Stomach (tissue), 4 donors: ENCODE measurements at regions not wholly inside any gene's neighbourhood (a gene's known extent, or its start where the extent isn't known, plus 50 kb on each side); places are given as distances from the start of the nearest gene placed in this dataset.

ENCODE experiments used
- CTCF ChIP-seq, 7 experiments: fragments of 450-650 bp in 4 of 7; fragments of 200-600 bp in 3 of 7; sonication (generic) in 3 of 7; IDR thresholded peaks; one replicate each; pipeline ENCODE4 v1.5.1; 2016 to 2019; ENCODE audit warnings: antibody characterized with exemption in 7 of 7, control low read depth in 2 of 7, mild to moderate bottlenecking in 1 of 7
- EP300 ChIP-seq: sonication (generic); formaldehyde crosslinking; IDR thresholded peaks from one replicate; pipeline ENCODE4 v1.6.1; 2017; ENCODE audit warnings: antibody characterized with exemption
- POLR2A ChIP-seq, 4 donors: fragments of 450-650 bp; IDR thresholded peaks; one replicate each; pipeline ENCODE4 v1.6.1; 2016; ENCODE audit warnings: antibody characterized with exemption in 4 of 4, control low read depth in 2 of 4, mild to moderate bottlenecking in 1 of 4, moderate library complexity in 1 of 4
- POLR2AphosphoS5 ChIP-seq, 3 donors: sonication (generic); formaldehyde crosslinking; IDR thresholded peaks; one replicate each; pipeline ENCODE4 v1.6.1; 2016; ENCODE audit warnings: antibody characterized with exemption in 3 of 3

- no peak for TF ChIP-seq POLR2A (IDR thresholded peaks at IDR 0.05)
- no peak for TF ChIP-seq CTCF (IDR thresholded peaks at IDR 0.05)
- no peak for TF ChIP-seq POLR2AphosphoS5 (IDR thresholded peaks at IDR 0.05)
- TF ChIP-seq EP300 = no peak
These were observed 292.5 kb upstream of the TRIB2 start for GRCh38 chr2:12424219-12424618.
